GM21576 (cell line): ENCODE measurements at regions not wholly inside any gene's neighbourhood (a gene's known extent, or its start where the extent isn't known, plus 50 kb on each side); places are given as distances from the start of the nearest gene placed in this dataset.
"Not testable (repeated sequence)": the region's sequence is repeated elsewhere in the genome, so short reads cannot be mapped to it uniquely, and the experiment has no call there.

Experiments
- ATAC-seq: cut with Tn5 transposase; IDR thresholded peaks from one replicate; pipeline ENCODE4 v1.9.1; 2021; ENCODE audit warnings: mild to moderate bottlenecking, moderate library complexity; ENCODE audit not compliant: unreplicated experiment

GRCh38 chr6:128600397-128600951 is 80.1 kb upstream of the PTPRK start:
- no peak for ATAC-seq

GRCh38 chr6:128599036-128599435 is 78.6 kb upstream of the PTPRK start:
- no peak for ATAC-seq

GRCh38 chr6:128598571-128598970 is 78.2 kb upstream of the PTPRK start:
- ATAC-seq, result no peak

- no peak for ATAC-seq
These were observed 77.6 kb upstream of the PTPRK start for GRCh38 chr6:128597956-128598355.

GRCh38 chr6:128597004-128597403 is 76.6 kb upstream of the PTPRK start:
- ATAC-seq, result no peak

- ATAC-seq, result no peak
These were observed 75.1 kb upstream of the PTPRK start for GRCh38 chr6:128595544-128595943.

GRCh38 chr6:128586095-128586494 is 65.7 kb upstream of the PTPRK start:
- no peak for ATAC-seq

GRCh38 chr6:128580224-128581110 is 60.1 kb upstream of the PTPRK start:
- ATAC-seq, result no peak

- not testable (repeated sequence) for ATAC-seq
These were observed 54.9 kb upstream of the PTPRK start for GRCh38 chr6:128575254-128575653.

- ATAC-seq, result no peak
These were observed 54.0 kb upstream of the PTPRK start for GRCh38 chr6:128574402-128574801.

- no peak for ATAC-seq
These were observed 52.6 kb upstream of the PTPRK start for GRCh38 chr6:128573036-128573435.

GRCh38 chr6:128572294-128572693 is 51.9 kb upstream of the PTPRK start:
- no peak for ATAC-seq

GRCh38 chr6:128570680-128571063 is 50.3 kb upstream of the PTPRK start:
- ATAC-seq, result no peak

- no peak for ATAC-seq
These were observed 49.6 kb upstream of the PTPRK start for GRCh38 chr6:128569732-128570679.
